NCI-H2081 (cell line): ENCODE measurements at regions not wholly inside any gene's neighbourhood (a gene's known extent, or its start where the extent isn't known, plus 50 kb on each side); places are given as distances from the start of the nearest gene placed in this dataset.
"Not testable (repeated sequence)": the region's sequence is repeated elsewhere in the genome, so short reads cannot be mapped to it uniquely, and the experiment has no call there.

Experiments
- DNase-seq, 2 experiments: peaks; one replicate each; lab custom pipeline; 2025; lab: John Stamatoyannopoulos, UW

DNA sequence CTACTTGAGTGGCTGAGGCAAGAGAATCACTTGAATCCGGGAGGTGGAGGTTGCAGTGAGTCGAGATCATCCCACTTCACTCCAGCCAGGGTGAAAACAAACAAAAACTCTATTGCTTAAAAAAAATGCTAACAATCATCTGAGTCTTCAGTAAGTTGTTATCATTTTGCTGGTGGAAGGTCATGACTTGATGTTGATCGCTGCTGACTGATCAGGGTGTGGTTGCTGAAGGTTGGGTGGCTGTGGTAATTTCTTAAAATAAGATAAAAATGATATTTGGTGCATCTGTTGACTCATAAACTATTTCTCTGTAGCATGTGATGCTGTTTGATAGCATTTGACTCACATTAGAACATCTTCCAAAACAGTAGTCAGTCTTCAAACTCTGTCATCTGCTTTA, 349.4 kb upstream of the PAPPA start:
- no peak for DNase-seq

DNA sequence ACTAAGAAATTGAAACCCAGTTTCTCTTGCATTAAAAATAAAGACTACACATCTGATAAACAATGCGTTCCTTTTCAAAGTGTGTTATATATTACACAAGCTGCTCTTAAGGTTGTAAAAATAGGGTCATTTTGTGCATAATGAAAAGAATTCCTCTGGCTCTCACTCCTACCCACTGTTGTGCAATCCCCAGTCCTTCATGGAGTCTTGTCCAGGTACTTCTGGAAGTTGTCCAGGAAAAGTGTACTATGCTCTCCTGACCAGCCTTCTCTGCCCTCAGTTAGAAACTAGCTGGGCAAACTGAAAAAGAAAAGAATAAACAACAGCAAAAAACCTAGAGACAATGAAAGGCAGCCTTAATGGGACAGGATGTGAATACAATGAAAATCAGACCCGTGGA, 345.5 kb upstream of the PAPPA start:
- DNase-seq, result no peak

DNA sequence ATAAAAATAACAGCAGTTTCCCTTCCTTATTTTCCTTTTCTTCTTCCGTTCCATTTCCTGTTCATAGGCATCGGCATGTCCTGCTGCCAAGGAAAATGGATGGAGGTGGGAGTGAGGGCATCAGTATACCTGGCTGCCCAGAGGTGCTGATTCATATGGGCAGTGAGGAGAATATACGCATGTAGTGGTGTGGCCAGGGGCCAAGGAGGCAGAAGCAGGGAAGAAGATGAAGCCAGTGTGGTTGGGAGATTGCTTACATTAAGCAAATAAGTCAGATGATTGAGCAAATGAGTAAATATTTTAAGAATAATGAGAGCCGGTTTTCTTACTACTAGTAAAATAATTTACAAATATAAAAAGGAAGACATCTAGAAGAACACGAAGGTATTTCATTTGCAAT, 344.9 kb upstream of the PAPPA start:
- no peak for DNase-seq

DNA sequence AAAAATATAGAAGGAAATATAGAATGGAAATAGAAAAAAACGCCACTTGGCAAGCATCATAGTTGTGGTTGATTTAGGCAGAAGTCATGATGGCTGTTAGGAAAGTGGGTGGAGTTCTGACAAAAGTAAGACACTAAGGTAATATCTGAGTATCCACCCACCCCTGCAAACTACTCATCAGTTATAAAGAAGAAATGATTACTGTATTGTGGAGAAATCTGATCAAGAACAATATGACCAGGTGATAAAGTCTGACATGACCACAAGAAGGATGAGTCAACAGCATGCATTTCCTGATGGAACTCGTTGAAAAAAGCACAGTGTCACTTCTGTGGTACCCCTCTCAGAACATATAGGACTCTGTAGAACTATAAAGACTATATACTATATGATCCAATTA, 343.4 kb upstream of the PAPPA start:
- no peak for DNase-seq

DNA sequence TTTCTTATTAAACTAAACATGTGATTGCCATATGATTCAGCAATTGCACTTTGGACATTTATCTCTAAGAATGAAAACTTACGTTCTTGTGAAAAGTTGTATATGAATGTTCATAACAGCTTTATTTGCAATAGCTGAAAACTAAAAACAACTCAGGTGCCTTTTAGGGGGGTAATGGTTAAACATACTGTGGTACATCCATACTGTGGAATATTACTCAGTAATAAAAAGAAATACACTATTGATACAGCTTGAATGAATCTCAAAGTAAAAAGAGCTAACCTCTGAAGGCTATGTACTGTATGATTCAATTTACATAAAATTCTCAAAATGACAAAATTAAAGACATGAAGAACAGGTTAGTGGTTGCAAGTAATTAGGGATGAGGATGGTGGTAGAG, 339.5 kb upstream of the PAPPA start:
- DNase-seq, result no peak

DNA sequence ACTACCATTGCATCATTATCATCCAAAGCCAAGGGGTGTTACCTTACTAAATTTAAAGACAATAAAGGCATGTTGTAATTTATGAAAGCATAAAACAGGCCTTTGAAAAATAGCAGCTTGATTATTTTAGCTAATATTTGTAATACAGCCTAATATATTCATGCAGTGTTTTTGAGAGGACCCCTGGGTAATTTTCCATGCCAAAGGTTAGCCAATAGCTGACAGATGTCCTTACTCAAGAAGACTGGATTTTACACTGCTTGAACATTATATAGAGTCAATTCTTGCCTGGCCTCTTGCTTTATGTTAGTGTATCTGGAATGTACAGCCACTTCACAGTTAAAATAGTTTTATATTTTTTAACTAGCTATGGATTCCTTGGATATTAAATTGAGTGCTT, 337.8 kb upstream of the PAPPA start:
- DNase-seq, result no peak

DNA sequence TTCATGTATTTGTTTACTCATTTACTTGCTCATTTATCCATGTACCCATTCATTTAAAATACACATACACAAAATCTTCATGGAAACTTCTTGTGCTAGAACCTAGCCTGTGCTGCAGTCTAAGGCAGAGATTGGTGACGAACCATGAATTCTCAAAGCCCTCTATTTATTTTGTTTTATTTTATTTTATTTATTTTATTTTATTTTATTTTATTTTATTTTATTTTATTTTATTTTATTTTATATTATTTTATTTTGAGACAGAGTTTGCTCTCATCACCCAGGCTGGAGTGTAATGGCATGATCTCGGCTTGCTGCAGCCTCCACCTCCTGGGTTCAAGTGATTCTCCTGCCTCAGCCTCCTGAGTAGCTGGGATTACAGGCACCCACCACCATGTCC, 334.9 kb upstream of the PAPPA start:
- DNase-seq, result not testable (repeated sequence)

DNA sequence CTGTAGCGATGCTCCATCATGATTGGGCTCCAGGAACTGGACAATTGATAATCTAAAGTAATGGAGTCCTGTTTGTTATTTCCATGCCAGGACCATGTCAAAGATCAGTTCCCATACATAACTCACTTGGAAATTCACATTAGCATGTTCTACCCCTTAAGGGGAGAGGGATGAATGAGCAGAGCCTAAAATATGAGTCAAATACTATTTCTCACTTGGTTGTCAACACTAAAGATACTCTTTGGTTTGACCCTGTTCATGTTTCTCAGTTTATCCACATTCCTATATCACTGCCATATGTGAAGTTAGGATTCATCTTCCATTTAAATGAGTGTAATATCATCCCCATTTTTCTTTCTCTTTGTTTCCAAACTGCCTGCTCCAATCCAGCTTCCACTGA, 321.6 kb upstream of the PAPPA start:
- DNase-seq, result no peak

DNA sequence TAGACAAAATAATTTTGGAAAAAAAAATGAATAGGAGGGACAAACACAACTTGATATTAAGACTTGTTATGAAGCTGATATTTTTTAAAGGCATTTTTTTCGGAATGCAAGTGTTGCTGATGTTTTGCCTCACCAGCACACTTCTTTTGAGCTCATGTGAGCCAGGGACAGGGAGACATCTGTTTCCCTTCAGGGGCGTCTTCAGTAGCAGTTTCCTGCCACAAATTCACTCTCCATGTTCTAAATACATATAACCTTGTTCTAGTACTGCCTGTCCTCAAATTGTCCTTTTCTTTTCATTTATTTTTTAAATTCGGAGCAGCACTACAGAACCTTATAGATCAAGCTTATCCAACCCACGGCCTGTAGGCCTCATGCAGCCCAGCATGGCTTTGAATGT, 316.0 kb upstream of the PAPPA start:
- DNase-seq, result no peak

DNA sequence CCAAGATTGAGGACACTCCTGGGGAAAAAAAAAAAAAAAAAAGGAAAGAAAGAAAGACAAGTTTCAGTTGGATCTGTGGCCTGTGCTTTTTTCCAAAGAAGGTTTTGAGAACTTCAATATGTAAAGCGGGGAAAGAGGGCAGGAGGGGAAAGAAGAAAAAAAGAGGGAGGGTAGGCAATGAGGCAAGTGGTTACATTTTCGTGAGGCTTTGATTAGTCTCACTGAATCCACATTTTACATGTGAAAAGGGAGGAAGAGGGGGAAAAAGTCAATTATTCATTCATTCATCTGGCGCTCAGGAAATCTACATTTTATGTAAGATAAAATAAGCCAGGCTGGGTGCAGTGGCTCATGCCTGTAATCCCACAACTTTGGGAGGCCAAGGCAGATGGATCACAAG, 315.2 kb upstream of the PAPPA start:
- no peak for DNase-seq

DNA sequence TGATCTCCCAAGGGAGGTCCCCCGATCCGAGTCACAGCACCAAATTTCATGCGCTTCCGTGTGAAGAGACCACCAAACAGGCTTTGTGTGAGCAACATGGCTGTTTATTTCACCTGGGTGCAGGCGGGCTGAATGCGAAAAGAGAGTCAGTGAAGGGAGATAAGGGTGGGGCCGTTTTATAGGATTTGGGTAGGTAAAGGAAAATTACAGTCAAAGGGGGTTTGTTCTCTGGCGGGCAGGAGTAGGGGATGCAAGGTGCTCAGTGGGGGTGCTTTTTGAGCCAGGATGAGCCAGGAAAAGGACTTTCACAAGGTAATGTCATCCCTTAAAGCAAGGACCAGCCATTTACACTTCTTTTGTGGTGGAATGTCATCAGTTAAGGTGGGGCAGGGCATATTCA, 309.2 kb upstream of the PAPPA start:
- DNase-seq, result not testable (repeated sequence)

DNA sequence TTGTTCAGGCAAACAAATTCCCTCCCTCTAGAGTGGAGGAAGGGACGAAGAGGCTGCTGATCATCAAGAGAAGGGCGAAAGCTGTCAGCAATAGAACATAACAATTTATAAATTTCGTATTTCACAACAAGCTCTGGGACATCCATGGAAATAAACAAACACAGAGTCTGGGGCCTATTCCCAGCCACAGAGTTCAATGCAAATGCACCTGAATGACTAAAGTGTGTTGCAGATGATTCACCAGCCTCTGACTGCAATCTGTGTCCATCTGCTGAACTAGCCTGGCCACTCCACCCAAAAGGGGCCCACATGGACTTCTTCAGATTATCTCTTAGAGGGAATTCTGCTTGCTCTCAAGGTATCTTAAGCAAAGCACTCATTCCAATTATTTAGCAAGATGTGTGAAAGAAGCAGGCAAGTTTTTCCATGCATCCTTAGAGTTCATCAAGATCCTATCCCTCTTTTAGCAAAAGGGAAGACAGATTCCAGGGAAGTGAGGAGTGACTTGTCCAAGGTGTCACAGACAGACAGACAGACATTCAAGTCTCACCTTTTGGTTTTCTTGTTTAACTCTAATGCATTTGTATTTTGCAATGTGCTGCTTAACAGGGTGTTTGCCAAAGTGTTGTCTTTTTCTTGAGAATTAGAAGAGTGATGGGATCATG, 307.8 kb upstream of the PAPPA start:
- DNase-seq, result no peak

DNA sequence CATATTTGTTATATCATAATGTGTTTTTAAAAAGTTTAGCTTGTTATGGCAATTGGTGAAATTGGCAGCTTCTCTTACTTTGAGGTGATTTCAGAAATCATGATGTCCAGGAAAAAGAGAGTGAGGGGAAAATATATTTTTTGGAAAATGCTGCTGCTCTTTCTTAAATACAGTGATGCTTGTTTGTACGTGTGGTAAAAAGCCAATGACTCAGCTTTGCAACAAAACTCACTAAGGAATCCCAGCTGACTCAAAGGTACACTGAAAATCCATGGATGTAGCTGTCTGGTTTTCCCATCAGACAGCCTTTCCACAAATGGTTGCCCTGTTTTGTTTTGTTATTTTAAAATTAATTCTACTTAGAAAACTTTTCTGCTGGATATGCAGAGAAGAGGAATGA, 306.4 kb upstream of the PAPPA start:
- no peak for DNase-seq

DNA sequence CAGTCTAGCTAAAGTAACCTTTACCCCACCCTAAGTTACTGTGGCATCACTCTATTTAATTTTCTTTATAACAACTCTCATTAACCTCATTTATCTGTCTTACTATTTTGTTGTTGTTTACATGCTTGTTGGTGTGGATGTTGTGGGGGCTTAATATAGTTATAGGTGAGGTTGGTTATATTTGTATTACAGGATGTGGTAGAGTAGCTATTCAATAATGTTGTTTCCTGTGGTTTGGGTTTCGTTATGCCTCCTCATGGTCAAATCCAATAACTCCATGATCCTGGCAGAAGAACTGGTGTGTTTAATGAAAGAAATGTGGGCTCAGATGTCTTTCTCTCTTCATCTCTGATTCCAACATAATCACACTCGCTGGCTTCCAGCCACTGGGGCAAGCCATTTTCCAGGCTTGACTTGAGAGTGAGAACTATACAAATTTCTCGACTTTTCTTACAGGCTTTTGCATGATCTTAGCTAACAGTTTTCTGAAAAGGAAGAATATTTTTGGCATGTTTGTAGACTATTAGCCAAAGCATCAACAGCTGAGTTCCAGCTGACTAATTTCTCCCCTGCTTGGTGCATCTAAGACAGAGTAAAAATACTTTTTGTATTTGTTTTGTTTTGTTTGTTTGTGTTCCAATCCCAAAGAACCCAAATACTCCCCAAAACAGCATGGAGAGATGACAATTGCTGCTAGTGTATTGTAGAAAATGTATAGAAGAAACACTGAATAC, 303.7 kb upstream of the PAPPA start:
- DNase-seq, result no peak

DNA sequence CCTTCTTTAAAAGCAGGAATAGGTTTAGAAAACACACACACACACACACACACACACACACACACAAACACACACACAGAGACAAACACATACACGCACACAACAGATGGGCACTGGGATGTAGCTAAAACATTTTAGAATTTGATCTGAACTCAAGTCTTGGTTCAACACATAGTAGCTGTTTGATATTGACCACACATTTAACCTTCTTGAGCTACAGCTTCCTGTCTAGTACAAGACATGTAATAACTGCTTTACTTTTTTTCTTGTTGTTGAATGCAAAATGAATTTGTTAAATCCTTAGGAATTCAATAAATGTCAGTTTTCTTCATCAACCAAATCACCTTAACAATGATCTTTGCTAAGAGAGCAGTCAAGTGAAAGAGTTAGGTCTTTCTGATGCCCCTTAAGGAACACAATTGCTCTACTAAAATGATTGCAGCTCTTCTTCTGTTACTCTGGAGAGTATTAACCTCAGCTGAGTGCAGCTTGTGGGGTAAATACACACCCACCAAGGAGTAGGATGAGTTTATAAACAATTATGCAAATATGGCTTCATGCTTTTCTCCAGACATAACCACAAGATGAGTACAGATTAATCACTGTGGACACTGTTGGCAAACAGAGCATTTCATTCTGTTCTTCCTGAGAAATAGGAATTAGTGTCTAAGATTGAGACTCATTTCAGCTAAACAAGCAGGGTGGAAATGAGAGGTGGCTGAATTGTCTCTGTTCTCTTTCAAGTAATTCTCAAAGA, 302.9 kb upstream of the PAPPA start:
- no peak for DNase-seq

DNA sequence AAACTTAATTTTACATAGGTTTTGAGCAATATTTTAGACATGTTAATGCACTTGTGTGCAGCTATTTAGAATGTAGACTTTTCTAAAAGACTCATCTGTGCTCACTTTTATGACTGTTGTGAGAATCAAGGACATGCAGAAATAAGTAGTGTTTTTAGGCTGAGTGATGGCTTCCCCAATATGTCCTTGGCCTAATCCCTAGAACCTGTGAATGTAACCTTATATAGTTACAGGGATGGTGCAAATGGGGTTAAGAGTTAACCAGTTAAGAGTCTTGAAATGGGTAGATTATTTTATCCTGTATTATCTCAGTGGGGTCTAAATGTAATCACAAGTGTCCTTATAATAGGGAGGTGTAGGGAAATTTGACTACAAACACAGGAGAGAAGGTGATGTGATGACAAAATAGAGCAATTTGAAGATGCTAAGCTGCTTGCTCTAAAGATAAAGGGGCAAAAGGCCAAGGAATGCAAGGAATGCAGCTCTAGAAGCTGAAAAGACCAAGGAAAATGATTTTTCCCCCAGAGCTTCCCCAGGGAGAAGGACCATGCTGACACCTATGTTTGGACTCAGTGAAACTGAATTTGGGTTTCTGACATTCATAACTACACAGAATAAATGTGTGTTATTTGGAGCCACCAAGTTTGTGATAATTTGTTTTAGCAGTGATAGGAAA, 298.0 kb upstream of the PAPPA start:
- DNase-seq, result no peak

DNA sequence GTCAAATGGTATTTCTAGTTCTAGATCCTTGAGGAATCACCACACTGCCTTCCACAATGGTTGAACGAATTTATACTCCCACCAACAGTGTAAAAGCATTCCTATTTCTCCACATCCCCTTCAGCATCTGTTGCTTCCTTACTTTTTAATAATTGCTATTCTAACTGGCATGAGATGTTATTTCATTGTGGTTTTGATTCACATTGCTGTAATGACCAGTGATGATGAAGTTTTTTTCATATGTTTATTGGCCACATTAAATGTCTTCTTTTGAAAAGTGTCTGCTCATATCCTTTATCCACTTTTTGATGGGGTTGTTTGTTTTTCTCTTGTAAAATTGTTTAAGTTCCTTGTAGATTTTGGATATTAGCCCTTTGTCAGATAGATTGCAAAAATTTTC, 295.2 kb upstream of the PAPPA start:
- not testable (repeated sequence) for DNase-seq

DNA sequence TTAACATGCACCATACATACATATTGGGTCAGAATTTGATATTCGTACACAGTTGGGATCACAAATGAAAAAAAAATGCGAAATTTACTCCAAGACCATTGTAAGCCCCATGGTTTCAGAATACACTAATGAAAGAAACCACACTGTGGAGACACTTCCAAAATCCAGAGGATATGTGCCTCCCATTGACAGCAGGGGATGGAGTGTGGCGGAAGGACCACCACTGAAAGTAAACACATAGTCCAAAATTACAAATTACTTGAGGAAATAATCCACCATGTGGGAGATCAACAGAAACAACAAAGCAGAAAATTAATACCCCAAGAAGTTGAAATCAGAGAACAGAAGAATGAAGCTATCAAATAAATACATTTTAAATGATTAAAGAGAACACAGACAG, 291.6 kb upstream of the PAPPA start:
- no peak for DNase-seq

DNA sequence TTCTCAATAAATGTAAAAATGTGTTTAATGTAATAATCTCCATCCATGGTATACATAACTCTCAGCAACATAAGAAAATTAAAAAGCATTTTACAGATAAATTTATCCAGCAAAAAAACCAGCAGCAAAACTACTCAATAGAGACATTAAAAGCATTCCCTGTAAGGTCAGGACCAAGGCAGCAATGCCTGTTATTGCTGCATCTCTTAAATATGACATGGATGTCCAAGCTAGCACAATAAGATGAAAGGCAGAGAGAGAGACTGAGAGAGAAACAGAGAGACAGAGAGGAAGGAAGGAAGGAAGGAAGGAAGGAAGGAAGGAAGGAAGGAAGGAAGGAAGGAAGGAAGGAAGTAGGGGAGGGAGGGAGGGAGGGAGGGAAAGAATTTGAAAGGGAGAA, 289.0 kb upstream of the PAPPA start:
- DNase-seq, result no peak

DNA sequence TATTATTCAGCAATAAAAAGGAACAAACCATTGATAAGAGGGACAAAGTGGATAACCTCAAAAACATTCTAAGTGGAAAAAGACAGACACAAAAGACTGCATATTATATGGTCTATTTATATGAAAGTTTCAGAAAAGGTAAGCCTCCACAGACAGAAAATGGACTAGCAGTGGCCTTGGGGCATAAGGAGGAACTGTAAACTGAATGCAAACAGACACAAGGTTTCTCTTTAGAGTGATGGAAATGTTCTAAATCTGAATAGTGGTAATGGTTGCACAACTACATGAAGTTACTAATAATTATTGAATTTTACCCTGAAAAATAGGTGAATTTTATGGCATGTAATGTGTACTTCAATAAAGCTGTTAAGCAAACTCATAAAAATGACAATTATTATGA, 286.3 kb upstream of the PAPPA start:
- DNase-seq, result no peak

DNA sequence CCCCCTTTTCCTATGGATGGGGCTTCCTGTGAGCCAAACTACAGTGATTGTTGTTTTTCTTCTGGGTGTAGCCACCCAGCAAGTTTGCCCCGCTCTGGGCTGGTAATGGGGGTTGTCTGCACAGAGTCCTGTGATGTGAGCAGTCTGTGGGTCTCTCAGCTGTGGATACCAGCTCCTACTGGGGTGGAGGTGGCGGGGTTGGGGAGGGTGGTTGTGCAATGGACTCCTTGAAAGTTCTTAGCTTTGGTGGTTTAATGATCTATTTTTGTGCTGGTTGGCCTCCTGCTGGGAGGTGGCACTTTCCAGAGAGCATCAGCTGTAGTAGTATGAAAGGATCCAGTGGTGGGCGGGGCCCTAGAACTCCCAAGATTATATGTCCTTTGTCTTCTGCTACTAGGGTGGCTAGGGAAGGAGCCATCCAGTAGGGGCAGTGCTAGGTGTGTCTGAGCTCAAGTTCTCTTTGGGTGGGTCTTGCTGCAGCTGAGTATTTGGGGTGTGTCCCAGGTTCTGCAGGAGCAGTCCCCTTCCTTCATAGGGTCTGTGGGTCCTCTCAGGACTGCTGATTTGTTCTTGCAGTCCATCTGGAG, 275.6 kb upstream of the PAPPA start:
- DNase-seq, result no peak

DNA sequence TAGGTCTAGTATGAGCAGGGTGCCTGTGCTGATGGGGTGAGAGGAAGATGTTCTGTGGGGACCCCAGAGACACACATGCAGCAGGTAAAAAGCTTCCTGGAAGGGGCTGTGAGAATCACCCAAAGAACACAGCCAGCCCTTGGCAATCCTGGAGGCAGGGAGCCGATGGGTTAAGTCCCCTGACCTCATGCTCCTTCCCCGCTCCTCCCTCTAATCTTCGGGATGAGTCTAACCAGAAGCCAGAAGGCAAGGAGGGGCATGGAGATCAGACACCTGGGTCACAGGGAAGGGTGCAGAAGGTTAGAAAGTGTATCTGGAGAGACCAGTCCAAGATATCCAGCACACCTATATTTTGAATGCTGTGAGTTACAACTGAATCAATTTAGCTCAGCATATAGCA, 274.1 kb upstream of the PAPPA start:
- DNase-seq, result no peak
